Chondrocyte (in vitro differentiated cells): ENCODE measurements at regions not wholly inside any gene's neighbourhood (a gene's known extent, or its start where the extent isn't known, plus 50 kb on each side); places are given as distances from the start of the nearest gene placed in this dataset.
"Not testable (repeated sequence)": the region's sequence is repeated elsewhere in the genome, so short reads cannot be mapped to it uniquely, and the experiment has no call there.

Source experiments
- DNase-seq: peaks from one replicate; pipeline ENCODE4 v3.0.0; 2021; ENCODE audit warnings: mixed read lengths, low spot score
- H3K27ac Mint-ChIP-seq: one replicate; pipeline ENCODE4 v1.8.0; 2021; ENCODE audit warnings: mild to moderate bottlenecking, moderate library complexity, mixed read lengths; ENCODE audit not compliant: unreplicated experiment
- H3K27me3 Mint-ChIP-seq: 2 replicates; pipeline ENCODE4 v1.8.0; 2021; ENCODE audit warnings: low read depth, mixed read lengths
- H3K36me3 Mint-ChIP-seq: 2 replicates; pipeline ENCODE4 v1.8.0; 2021; ENCODE audit warnings: low read depth, mixed read lengths
- H3K4me1 Mint-ChIP-seq: 2 replicates; pipeline ENCODE4 v1.8.0; 2021; ENCODE audit warnings: low read depth, mild to moderate bottlenecking, mixed read lengths
- H3K4me3 Mint-ChIP-seq: one replicate; pipeline ENCODE4 v1.8.0; 2021; ENCODE audit warnings: mild to moderate bottlenecking, moderate library complexity, mixed read lengths; ENCODE audit not compliant: unreplicated experiment
- H3K9me3 Mint-ChIP-seq: 2 replicates; pipeline ENCODE4 v1.8.0; 2021; ENCODE audit warnings: low read depth, mixed read lengths
- CTCF ChIP-seq: fragments of 200-600 bp; sonication (generic); IDR thresholded peaks from 2 replicates; pipeline ENCODE4 v1.5.0; 2021; ENCODE audit warnings: antibody characterized with exemption, mild to moderate bottlenecking, moderate library complexity

GRCh38 chr12:114812858-114813761 is 129.1 kb upstream of the TBX3 start:
- no peaks in the 10 kb centered on the region for H3K36me3 Mint-ChIP-seq
- TF ChIP-seq CTCF = no peak
- peak overlapping the region; percentile 0 for H3K4me3 Mint-ChIP-seq
- H3K27ac Mint-ChIP-seq = no peak overlapping the region
- DNase-seq = no peak
- H3K4me1 Mint-ChIP-seq = peaks cover 9% of the 10 kb centered on the region
- H3K27me3 Mint-ChIP-seq = peaks cover 8% of the 10 kb centered on the region
- H3K9me3 Mint-ChIP-seq = no peaks in the 10 kb centered on the region

- peaks cover 8% of the 10 kb centered on the region for H3K27me3 Mint-ChIP-seq
- no peaks in the 10 kb centered on the region for H3K36me3 Mint-ChIP-seq
- H3K27ac Mint-ChIP-seq = no peak overlapping the region
- DNase-seq = no peak
- H3K4me1 Mint-ChIP-seq = peaks cover 9% of the 10 kb centered on the region
- TF ChIP-seq CTCF = no peak
- no peak overlapping the region for H3K4me3 Mint-ChIP-seq
- no peaks in the 10 kb centered on the region for H3K9me3 Mint-ChIP-seq
These were observed 128.4 kb upstream of the TBX3 start for GRCh38 chr12:114812384-114812783.

GRCh38 chr12:114809097-114809496 is 125.1 kb upstream of the TBX3 start:
- Mint-ChIP-seq H3K27ac (no peak overlapping the region), H3K4me1 (peaks cover 9% of the 10 kb centered on the region), H3K9me3 (no peaks in the 10 kb centered on the region), H3K36me3 (no peaks in the 10 kb centered on the region), H3K27me3 (peaks cover 7% of the 10 kb centered on the region), H3K4me3 (no peak overlapping the region)
- no peak for TF ChIP-seq CTCF
- DNase-seq = no peak

GRCh38 chr12:114801381-114801780 is 117.4 kb upstream of the TBX3 start:
- not testable (repeated sequence) for DNase-seq, H3K9me3 Mint-ChIP-seq, H3K27me3 Mint-ChIP-seq, H3K27ac Mint-ChIP-seq, H3K4me3 Mint-ChIP-seq, H3K36me3 Mint-ChIP-seq
- H3K4me1 Mint-ChIP-seq = peaks cover 11% of the 10 kb centered on the region

- not testable (repeated sequence) for H3K4me3 Mint-ChIP-seq
These were observed 116.6 kb upstream of the TBX3 start for GRCh38 chr12:114800566-114800965.

GRCh38 chr12:114799574-114800487 is 115.9 kb upstream of the TBX3 start:
- no peak for DNase-seq
- Mint-ChIP-seq H3K36me3 (no peaks in the 10 kb centered on the region), H3K4me1 (peaks cover 11% of the 10 kb centered on the region), H3K27ac (no peak overlapping the region), H3K27me3 (no peaks in the 10 kb centered on the region), H3K4me3 (no peak overlapping the region), H3K9me3 (peaks cover 4% of the 10 kb centered on the region)
- TF ChIP-seq CTCF = no peak

More at GRCh38 chr12:114800566-114800965, 116.6 kb upstream of the TBX3 start:
- peaks cover 11% of the 10 kb centered on the region for H3K4me1 Mint-ChIP-seq
- not testable (repeated sequence) for H3K27me3 Mint-ChIP-seq, DNase-seq, H3K36me3 Mint-ChIP-seq, H3K9me3 Mint-ChIP-seq, H3K27ac Mint-ChIP-seq
